ENCODE measurements at regions not wholly inside any gene's neighbourhood (a gene's known extent, or its start where the extent isn't known, plus 50 kb on each side); places are given as distances from the start of the nearest gene placed in this dataset.

DNA sequence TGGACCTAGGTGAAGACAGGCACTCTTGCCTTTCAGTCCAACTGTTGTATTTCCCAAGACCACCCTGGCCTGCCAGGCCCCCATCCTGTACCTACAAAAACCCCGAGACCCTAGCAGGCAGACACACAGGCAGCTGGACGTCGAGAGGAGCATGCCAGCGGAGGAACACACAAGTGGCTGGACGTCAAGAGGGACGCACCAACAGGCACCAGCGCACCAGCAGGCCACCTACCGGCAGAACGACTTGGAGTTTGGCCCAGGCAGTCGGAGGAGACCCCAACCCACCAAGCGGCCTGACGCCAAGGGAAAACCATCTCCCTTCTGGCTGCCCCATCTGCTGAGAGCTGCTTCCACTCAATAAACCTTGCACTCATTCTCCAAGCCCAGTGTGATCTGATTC lies 1883.4 kb upstream of the RAG2 start:
- no peak for ATAC-seq
- no peaks in the 10 kb centered on the region for H3K27me3 Mint-ChIP-seq (ENCODE audit: low read depth)
- H3K36me3 Mint-ChIP-seq = peaks cover 35% of the 10 kb centered on the region
- H3K27ac Mint-ChIP-seq = no peak overlapping the region
- POLR2A ChIA-PET = no interaction called here
- H3K4me3 Mint-ChIP-seq = no peak overlapping the region
- no peak for DNase-seq (ENCODE audit: low spot score)
- TF ChIP-seq JAZF1 (CRISPR knock-in tag; IDR thresholded peaks at IDR 0.05) = no peak
- TF ChIP-seq ATF2 (CRISPR knock-in tag; IDR thresholded peaks at IDR 0.05; ENCODE audit: borderline replicate concordance, low read depth) = no peak
- TF ChIP-seq SP1 (CRISPR knock-in tag; conservative IDR thresholded peaks at IDR 0.05) = no peak
- no peak for TF ChIP-seq AFF4 (CRISPR knock-in tag; IDR thresholded peaks at IDR 0.05; ENCODE audit: borderline replicate concordance)
- no peak for TF ChIP-seq ZNF138 (CRISPR knock-in tag; conservative IDR thresholded peaks at IDR 0.05)
- TF ChIP-seq MYBL2 (CRISPR knock-in tag; IDR thresholded peaks at IDR 0.05) = no peak
- TF ChIP-seq GTF2I (CRISPR knock-in tag; conservative IDR thresholded peaks at IDR 0.05) = no peak
- no peak for TF ChIP-seq E2F4 (CRISPR knock-in tag; IDR thresholded peaks at IDR 0.05; ENCODE audit: borderline replicate concordance, low read depth)
- no peak for TF ChIP-seq ZBTB21 (CRISPR knock-in tag; IDR thresholded peaks at IDR 0.05; ENCODE audit: borderline replicate concordance)
- no peaks in the 10 kb centered on the region for H3K4me1 Mint-ChIP-seq
- peaks cover 62% of the 10 kb centered on the region for H3K9me3 Mint-ChIP-seq
- CTCF ChIA-PET = no interaction called here

DNA sequence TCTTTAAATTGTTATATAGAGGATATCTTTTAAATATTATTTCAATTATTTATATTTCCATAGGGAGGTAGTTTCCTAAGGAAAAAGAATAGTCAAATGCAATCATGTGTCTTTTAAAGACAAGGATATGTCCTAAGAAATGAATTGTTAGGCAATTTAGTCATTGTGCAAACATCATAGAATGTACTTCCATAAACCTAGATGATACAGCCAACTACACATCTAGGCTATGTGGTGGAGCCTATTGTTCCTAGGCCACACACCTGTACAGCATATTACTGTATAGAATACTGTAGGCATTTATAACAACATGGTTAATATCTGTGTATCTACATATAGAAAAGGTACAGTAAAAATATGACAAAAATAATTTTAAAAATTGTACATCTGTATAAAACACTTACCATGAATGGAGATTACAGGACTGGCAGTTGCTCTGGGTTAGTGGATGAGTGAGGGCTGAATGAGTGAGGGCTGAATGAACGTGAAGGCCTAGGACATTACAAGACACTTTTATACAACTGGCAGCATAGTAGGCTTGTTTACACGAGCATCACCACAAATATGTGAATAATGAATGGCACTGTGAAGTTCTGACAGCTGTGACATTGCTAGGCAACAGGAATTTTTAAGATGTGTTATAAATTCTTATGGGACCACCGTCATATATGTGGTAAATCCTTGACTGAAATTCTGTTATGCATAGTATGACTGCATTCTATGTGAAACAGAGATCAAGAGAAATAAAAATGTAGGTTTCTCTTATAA lies 1879.0 kb upstream of the RAG2 start:
- no peak overlapping the region for H3K27ac Mint-ChIP-seq
- H3K9me3 Mint-ChIP-seq = peaks cover 66% of the 10 kb centered on the region
- TF ChIP-seq ESRRA (CRISPR knock-in tag; IDR thresholded peaks at IDR 0.05; ENCODE audit: borderline replicate concordance) (no peak), RELA (CRISPR knock-in tag; IDR thresholded peaks at IDR 0.05; ENCODE audit: borderline replicate concordance) (no peak), SMAD4 (CRISPR knock-in tag; IDR thresholded peaks at IDR 0.05) (no peak), ZSCAN18 (CRISPR knock-in tag; IDR thresholded peaks at IDR 0.05) (no peak), JUN (CRISPR knock-in tag; IDR thresholded peaks at IDR 0.05) (no peak), OVOL2 (CRISPR knock-in tag; IDR thresholded peaks at IDR 0.05; ENCODE audit: borderline replicate concordance) (no peak), SOX15 (CRISPR knock-in tag; IDR thresholded peaks at IDR 0.05) (no peak), MYBL2 (CRISPR knock-in tag; IDR thresholded peaks at IDR 0.05) (no peak), CBFB (CRISPR knock-in tag; IDR thresholded peaks at IDR 0.05; ENCODE audit: low read depth) (no peak), MXD4 (CRISPR knock-in tag; IDR thresholded peaks at IDR 0.05; ENCODE audit: borderline replicate concordance) (no peak), NR1H2 (CRISPR knock-in tag; IDR thresholded peaks at IDR 0.05) (no peak)
- no peak overlapping the region for H3K4me3 Mint-ChIP-seq
- CTCF ChIA-PET = no interaction called here
- POLR2A ChIA-PET = no interaction called here
- peaks cover 33% of the 10 kb centered on the region for H3K36me3 Mint-ChIP-seq
- no peak for DNase-seq (ENCODE audit: low spot score)
- no peaks in the 10 kb centered on the region for H3K27me3 Mint-ChIP-seq (ENCODE audit: low read depth)
- ATAC-seq = no peak
- no peaks in the 10 kb centered on the region for H3K4me1 Mint-ChIP-seq

Data from WTC11 (cell line).